CD4-positive, alpha-beta T cell treated with Interleukin-1 beta for 1 hour (primary cell): ENCODE measurements at regions not wholly inside any gene's neighbourhood (a gene's known extent, or its start where the extent isn't known, plus 50 kb on each side); places are given as distances from the start of the nearest gene placed in this dataset.

Source experiments
- DNase-seq, 2 donors: peaks; one replicate each; pipeline ENCODE4 v3.0.0-alpha.2; 2020 to 2022

- no peak for DNase-seq
Measured at GRCh38 chr3:174408310-174408709, 450.8 kb upstream of the NAALADL2 start.

- DNase-seq, result no peak
Measured at GRCh38 chr3:174409086-174409743, 449.9 kb upstream of the NAALADL2 start.

- DNase-seq, result no peak
Measured at GRCh38 chr3:174413062-174413912, 445.8 kb upstream of the NAALADL2 start.

- DNase-seq, result no peak
Measured at GRCh38 chr3:174414902-174415301, 444.2 kb upstream of the NAALADL2 start.

- peak in 1 of 2 donors; percentile 17 for DNase-seq
Measured at GRCh38 chr3:174417573-174417972, 441.6 kb upstream of the NAALADL2 start.

GRCh38 chr3:174419216-174419615 lies 439.9 kb upstream of the NAALADL2 start:
- DNase-seq, result no peak

GRCh38 chr3:174423936-174424335 lies 435.2 kb upstream of the NAALADL2 start:
- DNase-seq, result no peak

- DNase-seq, result no peak
Measured at GRCh38 chr3:174424656-174425055, 434.5 kb upstream of the NAALADL2 start.

GRCh38 chr3:174425422-174425821 lies 433.7 kb upstream of the NAALADL2 start:
- no peak for DNase-seq

- DNase-seq, result no peak
Measured at GRCh38 chr3:174430986-174431385, 428.1 kb upstream of the NAALADL2 start.

GRCh38 chr3:174431717-174432116 lies 427.4 kb upstream of the NAALADL2 start:
- DNase-seq, result no peak

GRCh38 chr3:174436367-174436766 lies 422.8 kb upstream of the NAALADL2 start:
- DNase-seq, result no peak

GRCh38 chr3:174438501-174439145 lies 420.5 kb upstream of the NAALADL2 start:
- DNase-seq, result no peak

- DNase-seq, result peak in 1 of 2 donors; percentile 7
Measured at GRCh38 chr3:174439331-174440252, 419.5 kb upstream of the NAALADL2 start.

- no peak for DNase-seq
Measured at GRCh38 chr3:174440253-174440701, 418.9 kb upstream of the NAALADL2 start.

GRCh38 chr3:174440741-174441587 lies 418.2 kb upstream of the NAALADL2 start:
- DNase-seq, result peak; percentile 9 to 47

- no peak for DNase-seq
Measured at GRCh38 chr3:174441588-174442301, 417.4 kb upstream of the NAALADL2 start.

GRCh38 chr3:174442302-174442682 lies 416.8 kb upstream of the NAALADL2 start:
- no peak for DNase-seq

GRCh38 chr3:174444391-174444790 lies 414.7 kb upstream of the NAALADL2 start:
- DNase-seq, result no peak

- DNase-seq, result no peak
Measured at GRCh38 chr3:174457758-174458157, 401.4 kb upstream of the NAALADL2 start.

GRCh38 chr3:174460831-174461230 lies 398.3 kb upstream of the NAALADL2 start:
- DNase-seq, result no peak
